Stimulated activated CD4-positive, alpha-beta T cell treated with anti-CD3 and anti-CD28 coated beads, Interleukin-1b, Interleukin-23, amount 100 ng/mL, for 48 hours (primary cell): ENCODE measurements at regions not wholly inside any gene's neighbourhood (a gene's known extent, or its start where the extent isn't known, plus 50 kb on each side); places are given as distances from the start of the nearest gene placed in this dataset.

Experiments used
- DNase-seq: peaks from one replicate; pipeline ENCODE4 v3.0.0-alpha.2; 2020

DNA sequence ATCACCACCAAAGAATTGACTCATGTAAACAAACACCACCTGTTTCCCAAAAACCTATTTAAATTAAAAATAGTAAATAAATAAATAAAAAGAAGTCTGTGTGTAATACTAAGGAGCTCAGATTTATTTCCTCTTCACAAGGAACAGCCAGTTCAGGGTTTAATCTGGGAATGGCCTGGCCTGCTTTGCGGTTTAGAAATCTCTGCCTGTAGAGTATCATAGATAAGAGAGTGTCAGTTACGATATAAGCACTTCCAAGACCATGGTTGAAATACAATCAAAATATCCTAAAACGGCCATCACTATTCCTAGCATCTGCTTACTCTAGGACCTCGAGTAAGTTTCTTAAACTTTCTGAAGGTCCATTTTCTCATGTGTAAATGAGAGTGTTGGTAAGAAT, 274.4 kb downstream of the PLPP3 start:
- DNase-seq = no peak

DNA sequence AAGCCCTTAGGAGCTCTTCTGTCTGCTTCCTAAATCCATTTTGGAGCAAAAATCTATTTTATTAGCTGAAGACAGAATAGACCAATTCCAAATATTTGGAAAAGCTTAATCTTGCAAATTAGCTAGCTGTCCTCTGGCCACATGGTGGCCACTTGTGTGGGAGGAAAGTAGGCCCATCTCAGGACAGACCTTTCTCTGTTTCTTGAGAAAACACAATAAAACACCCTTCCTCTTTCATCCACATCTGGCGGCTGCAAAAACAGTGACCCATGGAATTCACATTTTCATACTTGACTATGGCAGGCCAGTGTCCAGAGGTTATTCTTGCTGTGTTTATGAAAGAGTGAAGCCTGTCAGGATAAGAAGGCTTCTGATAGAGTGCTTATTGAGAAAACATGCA, 275.6 kb downstream of the PLPP3 start:
- no peak for DNase-seq

DNA sequence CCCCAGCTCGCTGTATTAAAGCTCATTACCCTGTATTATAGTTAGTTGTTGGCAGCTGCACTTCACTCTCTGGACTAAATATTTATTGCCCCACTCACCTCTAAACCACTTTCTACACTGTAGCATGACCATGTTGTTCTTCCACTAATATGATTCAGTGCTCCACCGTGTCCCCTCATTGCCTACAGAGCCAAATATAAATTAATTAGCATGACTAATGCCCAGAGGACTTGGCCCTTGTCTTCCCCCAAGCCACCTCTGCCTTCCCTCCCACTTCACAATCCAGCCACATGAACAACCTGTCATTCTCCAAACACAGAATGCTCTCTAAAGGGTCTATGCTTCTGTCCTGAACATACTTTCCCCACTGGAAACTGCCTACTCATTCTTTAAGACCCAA, 276.5 kb downstream of the PLPP3 start:
- no peak for DNase-seq

DNA sequence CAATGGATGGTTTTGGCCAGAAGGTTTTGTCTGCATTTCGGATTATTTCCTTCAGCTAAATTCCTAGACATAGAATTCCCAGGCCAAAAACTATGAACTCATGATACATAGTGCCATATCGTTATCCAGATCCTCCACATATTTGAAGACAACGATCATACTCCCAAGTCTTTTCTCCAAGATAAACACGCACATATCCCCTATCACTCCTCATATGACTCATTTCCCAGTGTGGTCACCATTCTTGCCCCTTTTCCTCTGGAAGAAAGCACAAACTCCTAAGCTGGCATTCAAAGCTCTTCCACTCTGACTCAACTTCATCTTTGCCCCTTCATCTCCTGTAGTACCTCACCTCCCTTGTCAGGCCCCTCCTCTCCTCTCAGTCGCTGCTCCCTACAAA, 277.6 kb downstream of the PLPP3 start:
- DNase-seq = no peak

DNA sequence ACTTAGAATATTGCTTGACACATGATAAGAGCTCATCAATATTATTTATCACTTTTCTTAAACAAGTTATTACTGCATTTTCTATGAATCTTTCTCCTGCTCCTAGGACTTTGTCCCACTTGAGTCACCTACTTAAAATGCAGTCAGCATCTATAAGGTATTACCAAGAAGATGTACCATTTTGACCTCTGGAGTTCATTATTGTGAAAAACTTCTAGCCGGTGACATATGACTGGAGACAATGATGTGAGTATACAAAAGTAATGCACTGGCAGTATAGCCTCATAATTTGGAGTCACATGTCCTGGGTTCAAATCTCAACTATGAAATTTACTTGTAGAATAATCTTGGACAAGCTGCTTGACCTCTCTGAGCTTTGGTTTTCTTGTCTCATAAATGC, 278.5 kb downstream of the PLPP3 start:
- DNase-seq = no peak

DNA sequence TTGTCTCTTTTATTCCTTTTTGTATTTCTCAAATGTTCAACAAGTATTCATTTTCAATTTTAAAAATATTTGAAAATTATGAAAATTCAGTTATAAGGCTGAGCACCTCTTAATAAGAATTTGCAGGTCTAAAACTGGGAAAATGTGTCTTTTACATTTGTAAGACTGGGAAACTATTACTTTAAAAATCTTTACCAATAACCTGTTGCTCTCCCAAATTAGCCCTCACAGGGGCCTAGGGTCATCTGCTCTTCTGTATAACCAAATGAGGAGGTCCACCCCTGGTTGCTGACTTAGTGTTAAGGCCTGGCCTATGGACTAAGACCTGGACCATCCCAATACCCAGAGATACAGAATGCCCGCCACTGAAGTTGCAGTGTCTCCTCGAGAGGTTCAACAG, 280.5 kb downstream of the PLPP3 start:
- no peak for DNase-seq

DNA sequence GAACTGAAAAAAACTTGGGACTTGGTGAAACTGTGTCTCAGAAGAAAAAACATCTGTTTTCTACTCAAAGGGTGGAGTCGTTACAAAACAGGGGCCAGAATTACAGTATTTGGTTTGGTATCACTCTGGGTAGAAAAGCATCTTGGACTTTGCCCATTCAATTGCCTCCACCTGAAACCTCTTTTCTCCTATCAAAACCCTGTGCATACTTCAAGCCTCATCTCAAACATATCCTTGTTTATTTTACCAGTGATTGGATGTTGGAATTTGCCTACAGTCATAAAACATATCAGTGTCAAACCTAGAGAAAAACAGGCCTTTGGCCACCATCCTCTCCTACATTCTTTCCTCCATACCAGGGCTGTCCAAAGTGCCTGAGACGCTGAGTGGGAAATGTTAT, 281.5 kb downstream of the PLPP3 start:
- no peak for DNase-seq

DNA sequence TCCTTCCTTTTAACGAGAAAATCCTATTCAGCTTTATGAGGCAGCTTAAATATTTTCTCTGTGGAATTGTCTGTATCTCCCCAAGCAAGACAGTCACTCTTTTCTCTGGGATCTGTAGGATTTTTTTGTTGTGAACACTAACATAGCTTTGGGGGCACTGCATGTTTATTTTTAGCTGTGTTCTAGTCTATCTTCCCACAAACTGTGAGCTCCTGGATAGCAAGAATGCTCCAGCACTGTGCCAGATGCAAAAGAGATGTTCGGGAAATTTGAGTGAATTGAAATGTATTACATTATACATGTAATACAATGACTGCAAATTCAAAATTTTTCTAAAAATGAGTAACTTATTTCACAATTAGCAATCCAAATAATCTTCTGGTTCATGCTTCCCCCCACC, 282.2 kb downstream of the PLPP3 start:
- no peak for DNase-seq

DNA sequence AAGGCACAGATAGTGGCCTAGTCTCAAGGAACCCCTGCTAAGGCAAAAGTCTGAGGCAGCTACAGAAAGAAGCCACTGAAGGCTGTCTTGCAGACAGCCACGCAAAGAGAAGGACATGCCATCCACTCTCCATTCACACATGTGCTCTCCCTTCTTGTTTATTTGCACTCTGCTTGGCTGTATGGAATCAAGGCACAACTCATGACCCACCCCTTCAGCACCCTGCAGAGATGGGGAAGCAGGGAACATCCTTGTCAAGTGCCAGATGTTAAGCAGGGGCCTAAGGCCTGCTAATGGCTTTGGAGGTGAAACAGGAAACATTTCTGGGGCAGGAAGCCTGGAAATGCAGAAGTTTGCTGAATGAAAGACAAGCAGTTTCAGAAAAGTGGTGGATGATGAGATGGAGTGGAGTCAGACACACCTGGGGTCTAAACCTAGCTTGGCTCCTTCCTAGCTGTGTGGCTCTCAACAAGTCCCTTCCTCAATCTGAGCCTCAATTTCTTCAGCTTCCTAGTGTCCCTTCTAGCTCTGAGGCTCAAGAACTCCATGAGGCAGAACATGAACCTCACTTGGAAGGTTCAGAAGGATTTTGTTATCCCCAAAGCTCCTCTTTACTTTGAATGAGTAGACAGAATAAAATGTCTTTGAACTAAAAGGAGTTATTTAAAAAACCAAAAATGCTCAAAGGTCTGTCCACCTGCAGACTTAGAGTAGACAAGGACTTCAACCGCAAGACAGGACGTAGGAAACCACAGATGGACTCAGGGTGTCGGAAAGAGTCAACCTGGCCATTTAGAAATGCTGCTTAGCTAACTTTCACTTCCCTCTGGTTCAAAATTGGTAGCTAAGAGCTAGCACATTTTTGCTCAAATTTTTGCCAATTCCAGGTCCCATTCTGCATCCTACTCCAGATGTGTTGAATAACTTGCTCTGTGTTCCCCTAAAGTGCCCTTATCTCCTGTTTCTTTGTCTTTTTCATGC, 283.1 kb downstream of the PLPP3 start:
- no peak for DNase-seq

DNA sequence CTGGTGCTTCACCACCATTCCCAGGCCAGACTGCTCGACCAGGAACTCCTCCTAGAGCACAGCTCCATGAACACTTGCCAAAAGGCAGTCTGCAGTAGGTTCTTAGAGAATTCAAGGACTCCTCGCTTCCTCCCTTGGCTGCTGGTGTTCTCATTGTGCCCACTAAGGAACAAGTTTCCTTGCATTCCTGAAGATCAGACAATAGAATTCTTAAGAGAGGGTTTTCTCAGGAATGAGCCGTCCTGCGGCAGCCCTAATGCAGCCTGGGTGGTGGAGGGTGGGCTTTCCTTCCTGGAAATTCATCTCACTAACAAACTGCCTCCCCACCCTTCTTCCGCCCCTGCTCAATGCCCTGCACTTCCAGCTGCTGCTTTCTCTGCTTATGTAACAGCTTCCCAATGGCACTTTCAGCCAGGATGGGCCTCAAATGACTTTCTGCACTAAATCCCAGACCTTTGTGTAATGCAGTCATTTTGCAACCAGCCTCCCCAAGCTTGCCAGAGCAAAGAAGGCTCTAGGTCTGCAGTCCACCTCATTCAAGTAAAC, 287.9 kb downstream of the PLPP3 start:
- no peak for DNase-seq

DNA sequence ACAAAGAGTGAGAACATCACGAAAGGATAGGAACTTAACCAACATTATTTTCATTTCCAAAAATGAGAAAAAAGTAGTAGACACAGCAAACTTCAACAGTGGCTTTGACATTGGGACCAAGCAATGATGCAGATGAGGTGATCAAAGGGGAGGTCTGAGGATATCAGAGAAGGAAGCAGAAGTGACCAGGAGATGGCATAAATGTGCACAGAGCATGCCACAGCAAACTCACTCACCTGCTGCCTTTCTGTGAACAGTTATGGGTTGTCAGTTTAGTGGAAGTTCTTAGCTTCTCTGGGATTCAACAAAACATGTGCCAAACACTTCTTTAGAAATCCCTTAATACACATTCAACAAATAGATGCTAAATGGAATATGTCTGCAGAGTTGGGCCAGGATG, 290.1 kb downstream of the PLPP3 start:
- no peak for DNase-seq

DNA sequence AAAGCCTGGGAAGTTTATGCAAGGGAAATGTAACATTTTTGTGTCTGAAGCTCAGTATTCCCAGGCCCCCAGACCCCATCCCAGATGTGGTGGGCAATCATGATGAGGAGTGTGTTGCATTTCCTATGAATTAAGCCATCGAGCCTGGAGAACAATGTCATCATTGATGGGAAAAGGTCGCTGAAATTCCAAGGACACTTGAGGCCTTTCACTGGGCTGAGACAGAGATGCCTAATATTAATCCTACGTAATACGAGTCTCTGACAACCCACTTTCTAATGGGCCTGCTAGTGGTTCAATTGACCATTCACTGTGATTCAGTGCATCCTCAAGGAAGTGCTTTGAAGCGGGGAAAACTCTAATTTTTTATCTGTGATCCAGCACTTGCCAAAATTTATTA, 291.6 kb downstream of the PLPP3 start:
- DNase-seq = no peak

DNA sequence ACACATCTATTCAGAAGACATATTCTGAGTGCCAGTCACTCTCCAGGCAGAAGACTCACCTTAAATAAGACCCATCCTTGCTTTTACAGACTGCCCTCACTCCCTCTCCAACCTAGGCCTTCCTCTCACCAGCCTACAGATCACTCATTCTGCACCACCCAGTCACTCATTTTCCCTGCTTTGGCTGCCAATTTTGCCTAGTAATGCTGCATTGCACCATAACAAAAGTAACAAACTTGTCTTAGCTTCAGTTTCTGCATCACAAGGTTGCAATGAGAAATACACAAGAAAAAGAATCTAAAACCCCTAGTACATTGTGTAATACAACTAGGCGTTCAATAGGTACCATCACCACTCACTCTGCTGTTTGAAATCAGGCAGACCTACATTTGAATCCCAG, 292.4 kb downstream of the PLPP3 start:
- no peak for DNase-seq

DNA sequence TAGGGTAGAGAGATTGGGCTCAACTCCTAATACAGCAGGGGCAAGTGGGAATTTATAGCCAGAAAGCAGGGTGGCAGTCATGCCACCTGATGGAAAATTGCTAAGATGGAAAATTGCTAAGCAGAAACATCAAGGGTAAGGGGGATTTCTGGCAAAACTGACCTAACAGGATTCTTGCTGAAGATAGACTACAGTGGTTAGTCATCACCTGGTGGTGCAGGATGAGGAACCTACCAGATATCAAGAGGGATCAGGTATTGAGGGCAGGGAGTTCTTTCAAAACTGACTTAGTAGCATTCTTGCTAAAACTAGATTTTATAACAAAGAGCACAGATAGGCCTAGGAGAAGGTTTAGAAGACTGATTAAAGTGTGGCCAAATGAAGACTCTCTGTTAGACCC, 292.9 kb downstream of the PLPP3 start:
- no peak for DNase-seq

DNA sequence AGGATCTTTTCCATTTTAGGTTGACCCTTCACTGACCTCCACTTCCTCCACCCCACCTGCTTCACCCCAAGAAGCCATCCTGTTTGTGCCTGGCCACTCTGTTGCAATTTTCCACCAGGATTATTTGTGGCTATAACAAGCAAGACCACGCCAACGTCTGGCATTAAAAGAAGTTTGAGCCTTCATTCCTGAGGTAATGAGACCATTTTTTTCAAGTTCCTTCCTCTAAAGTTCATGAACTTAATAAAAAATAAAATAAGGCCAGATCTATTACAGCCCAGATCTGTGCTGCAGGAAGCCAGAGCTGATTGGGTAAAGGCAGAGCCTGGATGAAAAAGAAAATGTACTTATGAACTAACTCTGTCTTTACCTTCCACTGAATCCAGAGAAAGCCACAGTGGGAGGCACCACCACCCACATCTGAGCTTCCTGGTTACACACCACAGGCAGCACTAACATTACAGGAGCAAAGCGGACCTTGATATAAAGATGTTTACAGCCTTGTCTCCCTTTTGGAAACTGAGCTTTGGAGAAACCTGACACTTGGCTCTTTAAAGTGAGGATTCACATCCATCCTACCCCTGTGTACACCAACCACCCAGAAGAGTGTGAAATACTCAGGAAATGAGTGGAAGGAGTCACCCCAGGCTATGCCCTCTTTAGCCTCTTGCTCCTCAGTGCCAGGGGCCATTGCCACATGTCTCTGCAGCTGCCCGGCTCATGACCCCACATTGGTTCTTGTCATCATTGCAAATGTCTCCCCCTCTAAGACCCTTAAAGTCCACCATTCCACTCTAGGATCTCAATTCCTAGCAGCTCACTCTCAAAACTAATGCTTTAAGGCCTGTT, 293.6 kb downstream of the PLPP3 start:
- DNase-seq = no peak

DNA sequence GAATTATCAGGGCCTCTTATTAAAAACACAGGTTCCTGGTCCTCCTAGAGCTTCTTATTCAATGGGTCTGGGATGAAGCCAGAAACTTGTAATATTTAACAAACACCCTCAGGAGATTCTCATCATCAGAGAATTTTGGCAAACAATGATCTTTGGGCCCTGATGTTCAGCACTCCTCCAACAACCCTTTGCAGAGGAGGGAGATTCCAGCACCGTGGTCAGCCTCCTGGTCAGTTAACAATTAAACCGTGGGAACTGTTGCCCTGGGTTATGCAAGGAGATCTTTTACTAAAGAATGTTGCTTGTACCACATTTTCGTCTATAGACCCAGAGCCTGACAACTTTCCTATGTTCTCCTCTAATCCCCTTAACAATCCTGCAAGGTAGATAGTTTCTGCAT, 294.4 kb downstream of the PLPP3 start:
- no peak for DNase-seq

DNA sequence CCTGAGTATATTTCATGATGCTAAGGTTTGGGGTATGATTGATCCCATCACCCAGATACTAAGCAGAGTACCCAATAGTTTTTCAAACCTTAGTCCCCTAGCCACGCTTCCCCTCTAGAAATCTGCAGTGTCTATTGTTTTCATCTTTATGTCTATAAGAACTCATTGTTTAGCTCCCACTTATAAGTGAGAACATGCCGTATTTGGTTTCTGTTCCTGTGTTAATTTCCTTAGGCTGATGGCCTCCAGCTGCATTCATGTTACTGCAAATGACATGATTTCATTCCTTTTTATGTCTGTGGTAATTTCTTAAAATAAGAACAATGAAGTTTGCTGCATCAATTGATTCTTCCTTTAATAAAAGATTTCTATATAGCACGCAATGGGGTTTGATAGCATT, 301.3 kb downstream of the PLPP3 start:
- no peak for DNase-seq

DNA sequence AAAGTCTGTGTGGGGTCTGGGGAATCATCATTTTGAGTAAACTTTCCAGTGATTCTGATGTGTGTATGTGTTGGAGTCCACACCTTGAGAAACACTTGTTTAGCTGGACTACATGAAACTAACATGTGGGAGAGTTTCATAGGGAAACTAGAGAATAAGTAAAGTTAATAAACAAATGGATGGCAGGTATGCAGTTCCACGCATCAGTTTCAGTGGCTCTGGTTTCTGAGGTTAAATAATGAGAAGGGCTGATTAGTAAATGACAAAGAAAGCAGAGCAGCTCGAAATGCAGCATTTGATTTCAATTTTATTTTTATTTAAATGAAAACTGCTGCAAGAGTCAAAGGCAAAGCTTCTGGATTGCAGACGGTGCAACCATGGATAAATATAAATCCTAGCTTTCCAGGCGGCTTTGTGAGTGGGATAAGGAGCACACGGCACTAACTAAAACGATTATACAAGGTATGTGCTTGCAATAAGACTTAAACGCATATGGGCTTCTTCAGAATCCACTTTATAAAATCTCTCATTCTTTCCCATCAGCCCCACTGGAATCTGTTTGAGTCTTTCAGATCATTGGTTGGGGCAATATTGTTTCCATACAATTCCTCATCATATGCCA, 310.7 kb downstream of the PLPP3 start:
- no peak for DNase-seq

DNA sequence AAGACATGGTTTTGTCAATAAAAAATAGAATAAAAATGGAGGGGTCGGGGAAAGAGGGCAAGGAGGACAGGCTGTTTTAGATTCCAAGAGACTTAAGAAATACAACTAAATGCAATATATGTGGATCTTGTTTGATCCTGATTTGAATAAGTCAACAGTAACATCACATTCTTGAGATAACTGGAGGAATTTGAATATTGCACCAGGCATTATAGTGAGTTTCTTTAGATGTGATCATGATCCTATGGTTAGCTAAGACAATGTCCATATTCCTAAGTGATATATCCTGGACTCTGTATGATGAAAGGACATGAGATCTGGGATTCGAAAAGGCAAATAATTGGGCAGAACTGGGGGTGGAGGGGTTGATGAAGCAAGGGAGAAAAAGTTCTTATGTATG, 311.8 kb downstream of the PLPP3 start:
- DNase-seq = no peak

DNA sequence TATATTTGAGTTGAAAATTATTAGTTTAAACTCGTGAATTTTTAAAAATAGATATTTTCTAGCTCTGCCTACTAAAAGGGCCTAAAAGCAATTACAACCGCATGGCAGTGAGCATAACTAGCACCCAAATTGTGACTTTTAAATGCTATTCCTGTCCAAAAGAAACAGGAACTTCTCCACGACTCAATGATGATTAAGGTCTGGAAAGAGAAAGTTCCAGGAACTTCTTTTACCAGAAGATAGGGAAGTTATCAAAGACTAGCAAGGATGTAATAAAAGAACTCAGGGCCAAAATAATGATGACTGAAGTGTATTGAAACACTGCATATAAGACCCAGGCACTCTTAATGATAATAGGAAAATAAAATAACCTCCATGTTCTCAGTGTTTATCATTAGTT, 313.0 kb downstream of the PLPP3 start:
- no peak for DNase-seq

DNA sequence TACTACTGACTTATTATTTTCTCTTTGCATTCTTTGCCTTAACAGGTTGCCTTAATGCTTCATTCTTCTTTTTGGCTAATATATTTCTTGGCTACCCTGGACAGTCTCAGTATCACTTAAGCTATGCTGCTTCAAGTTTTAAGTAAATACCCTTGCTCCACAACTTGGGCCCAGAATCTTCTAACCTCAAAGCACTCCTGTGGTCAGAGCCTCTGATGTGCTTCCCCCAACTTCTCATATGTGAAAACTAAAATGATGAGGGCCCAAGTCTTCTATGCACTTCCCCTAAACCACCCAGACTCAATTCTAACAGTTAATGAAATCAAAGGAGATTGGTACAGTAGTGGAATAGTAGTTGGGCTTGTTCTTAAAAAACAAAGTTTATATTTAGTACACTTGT, 314.1 kb downstream of the PLPP3 start:
- DNase-seq = no peak

DNA sequence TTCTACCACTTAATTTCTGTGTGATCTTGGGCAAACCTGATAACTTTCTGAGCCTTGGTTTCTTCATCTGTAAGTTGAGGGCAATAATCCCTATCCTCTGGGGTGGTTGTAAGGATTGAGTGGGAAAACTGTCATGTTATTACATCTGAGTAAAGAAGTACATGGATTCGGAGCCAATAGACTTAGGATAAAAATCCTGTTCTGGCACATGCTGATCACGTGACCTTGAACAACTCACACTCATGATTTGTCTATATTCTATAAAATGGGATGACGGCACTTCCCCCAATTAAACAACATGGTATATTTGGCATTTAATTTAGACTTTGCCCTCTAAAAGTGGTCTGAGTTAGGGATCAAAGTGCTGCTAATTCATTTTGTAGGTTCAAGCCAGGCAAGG, 315.5 kb downstream of the PLPP3 start:
- no peak for DNase-seq

DNA sequence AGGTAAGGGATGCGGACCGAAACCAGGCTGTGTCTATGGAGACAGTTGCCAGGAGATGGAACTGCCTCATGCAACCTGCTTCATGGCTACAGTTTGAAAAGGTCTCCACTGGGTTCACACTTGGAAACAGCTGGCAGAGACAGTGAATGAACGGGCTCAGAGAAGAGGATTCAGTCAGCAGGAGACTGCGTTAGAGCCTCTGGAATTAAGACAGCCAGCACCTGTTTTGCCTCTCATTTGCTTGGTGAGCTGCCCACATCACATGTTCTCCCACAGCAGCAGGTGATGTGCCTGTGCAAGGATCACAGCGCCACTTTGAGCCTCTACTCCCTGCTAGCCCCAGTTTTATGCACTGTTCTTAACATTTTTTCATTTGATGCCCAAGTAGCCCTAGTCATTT, 321.0 kb downstream of the PLPP3 start:
- DNase-seq = no peak
